NCI-H146 (cell line): ENCODE measurements at regions not wholly inside any gene's neighbourhood (a gene's known extent, or its start where the extent isn't known, plus 50 kb on each side); places are given as distances from the start of the nearest gene placed in this dataset.

ENCODE experiments used
- DNase-seq: peaks from one replicate; lab custom pipeline; 2025; lab: John Stamatoyannopoulos, UW

GRCh38 chr2:239688122-239688681 is 287.4 kb upstream of the HDAC4 start:
- DNase-seq, result no peak

- DNase-seq, result no peak
Observed at GRCh38 chr2:239687441-239687840, 286.6 kb upstream of the HDAC4 start.

GRCh38 chr2:239685965-239686364 is 285.1 kb upstream of the HDAC4 start:
- no peak for DNase-seq

GRCh38 chr2:239685556-239685955 is 284.7 kb upstream of the HDAC4 start:
- DNase-seq, result no peak

GRCh38 chr2:239684996-239685395 is 284.2 kb upstream of the HDAC4 start:
- no peak for DNase-seq

GRCh38 chr2:239684271-239684810 is 283.5 kb upstream of the HDAC4 start:
- DNase-seq, result no peak

GRCh38 chr2:239682518-239682917 is 281.7 kb upstream of the HDAC4 start:
- DNase-seq, result no peak

- no peak for DNase-seq
Observed at GRCh38 chr2:239679755-239680154, 278.9 kb upstream of the HDAC4 start.

- DNase-seq, result no peak
Observed at GRCh38 chr2:239678666-239679296, 278.0 kb upstream of the HDAC4 start.

- no peak for DNase-seq
Observed at GRCh38 chr2:239678186-239678490, 277.3 kb upstream of the HDAC4 start.

GRCh38 chr2:239677453-239678185 is 276.8 kb upstream of the HDAC4 start:
- no peak for DNase-seq

GRCh38 chr2:239676716-239677452 is 276.1 kb upstream of the HDAC4 start:
- DNase-seq, result no peak

- DNase-seq, result no peak
Observed at GRCh38 chr2:239675826-239676715, 275.3 kb upstream of the HDAC4 start.

- no peak for DNase-seq
Observed at GRCh38 chr2:239674981-239675825, 274.4 kb upstream of the HDAC4 start.

GRCh38 chr2:239674101-239674980 is 273.5 kb upstream of the HDAC4 start:
- no peak for DNase-seq

- DNase-seq, result no peak
Observed at GRCh38 chr2:239673641-239674040, 272.8 kb upstream of the HDAC4 start.

- no peak for DNase-seq
Observed at GRCh38 chr2:239671916-239672849, 271.4 kb upstream of the HDAC4 start.

GRCh38 chr2:239671471-239671870 is 270.7 kb upstream of the HDAC4 start:
- DNase-seq, result no peak
